ENCODE measurements at regions not wholly inside any gene's neighbourhood (a gene's known extent, or its start where the extent isn't known, plus 50 kb on each side); places are given as distances from the start of the nearest gene placed in this dataset.
A peak's percentile ranks its signal among the peaks of the same experiment; 100 is the strongest.
"Not testable (repeated sequence)": the region's sequence is repeated elsewhere in the genome, so short reads cannot be mapped to it uniquely, and the experiment has no call there.

GRCh38 chr5:43804723-43805122 is 201.7 kb downstream of the NNT start:
- no peak for DNase-seq

- DNase-seq = no peak
Observed at GRCh38 chr5:43804041-43804440, 201.1 kb downstream of the NNT start.

- DNase-seq = no peak
Observed at GRCh38 chr5:43802651-43803050, 199.7 kb downstream of the NNT start.

- peak; percentile 72 for DNase-seq
Observed at GRCh38 chr5:43802119-43802518, 199.1 kb downstream of the NNT start.

GRCh38 chr5:43798740-43799139 is 195.8 kb downstream of the NNT start:
- DNase-seq = no peak

- DNase-seq = not testable (repeated sequence)
Observed at GRCh38 chr5:43791880-43792279, 188.9 kb downstream of the NNT start.

GRCh38 chr5:43785198-43785597 is 182.2 kb downstream of the NNT start:
- no peak for DNase-seq

- peak; percentile 78 for DNase-seq
Observed at GRCh38 chr5:43780586-43780985, 177.6 kb downstream of the NNT start.

GRCh38 chr5:43774881-43775399 is 172.0 kb downstream of the NNT start:
- DNase-seq = no peak

GRCh38 chr5:43773478-43773844 is 170.5 kb downstream of the NNT start:
- DNase-seq = peak; percentile 84

- peak; percentile 76 for DNase-seq
Observed at GRCh38 chr5:43772764-43773477, 169.9 kb downstream of the NNT start.

- DNase-seq = no peak
Observed at GRCh38 chr5:43772458-43772763, 169.4 kb downstream of the NNT start.

GRCh38 chr5:43771611-43772031 is 168.6 kb downstream of the NNT start:
- no peak for DNase-seq

- DNase-seq = peak; percentile 72
Observed at GRCh38 chr5:43769571-43770355, 166.8 kb downstream of the NNT start.
